ENCODE measurements at regions not wholly inside any gene's neighbourhood (a gene's known extent, or its start where the extent isn't known, plus 50 kb on each side); places are given as distances from the start of the nearest gene placed in this dataset.

GRCh38 chr2:8469709-8470493 lies 212.0 kb upstream of the ID2 start:
- DNase-seq, result no peak
- no peak overlapping the region for H3K27ac ChIP-seq (ENCODE audit: low read length)
- no peak overlapping the region for H3K4me3 ChIP-seq (ENCODE audit: low read length)

GRCh38 chr2:8472545-8473323 lies 209.1 kb upstream of the ID2 start:
- peak; percentile 53 to 80 for DNase-seq
- peaks cover 39% of the 10 kb centered on the region for H3K4me1 ChIP-seq (ENCODE audit: control insufficient read depth, insufficient read depth, low read length)
- WGBS (ENCODE audit: insufficient coverage, low lambda C conversion rate), result no CpG with 5 or more reads among the region's 7 CpGs
- no peak overlapping the region for H3K4me3 ChIP-seq (ENCODE audit: low read length)
- H3K27ac ChIP-seq (ENCODE audit: low read length), result peak overlapping the region; percentile 94
- H3K9me3 ChIP-seq (ENCODE audit: control insufficient read depth, low read depth, low read length), result no peaks in the 10 kb centered on the region
- H3K36me3 ChIP-seq (ENCODE audit: control insufficient read depth, insufficient read depth, low read length), result no peaks in the 10 kb centered on the region
- H3K27me3 ChIP-seq (ENCODE audit: control insufficient read depth, insufficient read depth, low read length), result no peaks in the 10 kb centered on the region

More at GRCh38 chr2:8469709-8470493, 212.0 kb upstream of the ID2 start:
- no peaks in the 10 kb centered on the region for H3K9me3 ChIP-seq (ENCODE audit: control insufficient read depth, low read depth, low read length)
- H3K4me1 ChIP-seq (ENCODE audit: control insufficient read depth, insufficient read depth, low read length), result peaks cover 17% of the 10 kb centered on the region
- no peaks in the 10 kb centered on the region for H3K27me3 ChIP-seq (ENCODE audit: control insufficient read depth, insufficient read depth, low read length)
- H3K36me3 ChIP-seq (ENCODE audit: control insufficient read depth, insufficient read depth, low read length), result no peaks in the 10 kb centered on the region
- 100% methylated on average over 1 of the region's 11 CpGs for WGBS (ENCODE audit: insufficient coverage, low lambda C conversion rate)

- Histone ChIP-seq H3K27ac (ENCODE audit: low read length) (peak overlapping the region; percentile 94), H3K9me3 (ENCODE audit: control insufficient read depth, low read depth, low read length) (no peaks in the 10 kb centered on the region), H3K27me3 (ENCODE audit: control insufficient read depth, insufficient read depth, low read length) (no peaks in the 10 kb centered on the region), H3K4me3 (ENCODE audit: low read length) (no peak overlapping the region), H3K4me1 (ENCODE audit: control insufficient read depth, insufficient read depth, low read length) (peaks cover 59% of the 10 kb centered on the region), H3K36me3 (ENCODE audit: control insufficient read depth, insufficient read depth, low read length) (no peaks in the 10 kb centered on the region)
- DNase-seq, result peak; percentile 92 to 97
- 92% methylated on average over 2 of the region's 13 CpGs for WGBS (ENCODE audit: insufficient coverage, low lambda C conversion rate)
These were observed 206.4 kb upstream of the ID2 start for GRCh38 chr2:8475349-8476031.

- Histone ChIP-seq H3K36me3 (ENCODE audit: control insufficient read depth, insufficient read depth, low read length) (no peaks in the 10 kb centered on the region), H3K9me3 (ENCODE audit: control insufficient read depth, low read depth, low read length) (no peaks in the 10 kb centered on the region), H3K4me1 (ENCODE audit: control insufficient read depth, insufficient read depth, low read length) (peaks cover 53% of the 10 kb centered on the region), H3K27me3 (ENCODE audit: control insufficient read depth, insufficient read depth, low read length) (no peaks in the 10 kb centered on the region), H3K27ac (ENCODE audit: low read length) (peak overlapping the region; percentile 83), H3K4me3 (ENCODE audit: low read length) (no peak overlapping the region)
- no peak for DNase-seq
- no CpG with 5 or more reads among the region's 16 CpGs for WGBS (ENCODE audit: insufficient coverage, low lambda C conversion rate)
These were observed 204.0 kb upstream of the ID2 start for GRCh38 chr2:8477552-8478470.

- Histone ChIP-seq H3K9me3 (ENCODE audit: control insufficient read depth, low read depth, low read length) (no peaks in the 10 kb centered on the region), H3K4me1 (ENCODE audit: control insufficient read depth, insufficient read depth, low read length) (peaks cover 46% of the 10 kb centered on the region), H3K36me3 (ENCODE audit: control insufficient read depth, insufficient read depth, low read length) (no peaks in the 10 kb centered on the region), H3K4me3 (ENCODE audit: low read length) (no peak overlapping the region), H3K27ac (ENCODE audit: low read length) (peak overlapping the region; percentile 83), H3K27me3 (ENCODE audit: control insufficient read depth, insufficient read depth, low read length) (no peaks in the 10 kb centered on the region)
- no CpG with 5 or more reads among the region's 4 CpGs for WGBS (ENCODE audit: insufficient coverage, low lambda C conversion rate)
- DNase-seq, result no peak
These were observed 203.4 kb upstream of the ID2 start for GRCh38 chr2:8478471-8478793.

GRCh38 chr2:8479298-8479697 lies 202.6 kb upstream of the ID2 start:
- H3K9me3 ChIP-seq (ENCODE audit: control insufficient read depth, low read depth, low read length), result no peaks in the 10 kb centered on the region
- no CpG with 5 or more reads among the region's 12 CpGs for WGBS (ENCODE audit: insufficient coverage, low lambda C conversion rate)
- no peaks in the 10 kb centered on the region for H3K36me3 ChIP-seq (ENCODE audit: control insufficient read depth, insufficient read depth, low read length)
- peak overlapping the region; percentile 83 for H3K27ac ChIP-seq (ENCODE audit: low read length)
- DNase-seq, result peak; percentile 68 to 86
- peaks cover 44% of the 10 kb centered on the region for H3K4me1 ChIP-seq (ENCODE audit: control insufficient read depth, insufficient read depth, low read length)
- H3K4me3 ChIP-seq (ENCODE audit: low read length), result no peak overlapping the region
- no peaks in the 10 kb centered on the region for H3K27me3 ChIP-seq (ENCODE audit: control insufficient read depth, insufficient read depth, low read length)

GRCh38 chr2:8480915-8481314 lies 200.9 kb upstream of the ID2 start:
- no CpG with 5 or more reads among the region's 5 CpGs for WGBS (ENCODE audit: insufficient coverage, low lambda C conversion rate)

GRCh38 chr2:8481463-8482009 lies 200.3 kb upstream of the ID2 start:
- no CpG with 5 or more reads among the region's 6 CpGs for WGBS (ENCODE audit: insufficient coverage, low lambda C conversion rate)
- H3K9me3 ChIP-seq (ENCODE audit: control insufficient read depth, low read depth, low read length), result no peaks in the 10 kb centered on the region
- DNase-seq, result no peak
- H3K27me3 ChIP-seq (ENCODE audit: control insufficient read depth, insufficient read depth, low read length), result no peaks in the 10 kb centered on the region
- peaks cover 26% of the 10 kb centered on the region for H3K4me1 ChIP-seq (ENCODE audit: control insufficient read depth, insufficient read depth, low read length)
- H3K36me3 ChIP-seq (ENCODE audit: control insufficient read depth, insufficient read depth, low read length), result no peaks in the 10 kb centered on the region
- no peak overlapping the region for H3K4me3 ChIP-seq (ENCODE audit: low read length)
- H3K27ac ChIP-seq (ENCODE audit: low read length), result no peak overlapping the region

More at GRCh38 chr2:8480915-8481314, 200.9 kb upstream of the ID2 start:
- DNase-seq, result no peak
- no peaks in the 10 kb centered on the region for H3K9me3 ChIP-seq (ENCODE audit: control insufficient read depth, low read depth, low read length)
- no peaks in the 10 kb centered on the region for H3K27me3 ChIP-seq (ENCODE audit: control insufficient read depth, insufficient read depth, low read length)
- H3K36me3 ChIP-seq (ENCODE audit: control insufficient read depth, insufficient read depth, low read length), result no peaks in the 10 kb centered on the region
- H3K27ac ChIP-seq (ENCODE audit: low read length), result no peak overlapping the region
- no peak overlapping the region for H3K4me3 ChIP-seq (ENCODE audit: low read length)
- H3K4me1 ChIP-seq (ENCODE audit: control insufficient read depth, insufficient read depth, low read length), result peaks cover 31% of the 10 kb centered on the region

- Histone ChIP-seq H3K27ac (ENCODE audit: low read length) (no peak overlapping the region), H3K36me3 (ENCODE audit: control insufficient read depth, insufficient read depth, low read length) (no peaks in the 10 kb centered on the region), H3K4me1 (ENCODE audit: control insufficient read depth, insufficient read depth, low read length) (peaks cover 22% of the 10 kb centered on the region), H3K4me3 (ENCODE audit: low read length) (no peak overlapping the region), H3K9me3 (ENCODE audit: control insufficient read depth, low read depth, low read length) (no peaks in the 10 kb centered on the region), H3K27me3 (ENCODE audit: control insufficient read depth, insufficient read depth, low read length) (no peaks in the 10 kb centered on the region)
- DNase-seq, result no peak
- WGBS (ENCODE audit: insufficient coverage, low lambda C conversion rate), result no CpG with 5 or more reads among the region's 4 CpGs
These were observed 199.4 kb upstream of the ID2 start for GRCh38 chr2:8482432-8482831.
